Stomach (tissue), 4 donors: ENCODE measurements at regions not wholly inside any gene's neighbourhood (a gene's known extent, or its start where the extent isn't known, plus 50 kb on each side); places are given as distances from the start of the nearest gene placed in this dataset.

Source experiments
- POLR2AphosphoS5 ChIP-seq, 3 donors: sonication (generic); formaldehyde crosslinking; IDR thresholded peaks; one replicate each; pipeline ENCODE4 v1.6.1; 2016; ENCODE audit warnings: antibody characterized with exemption in 3 of 3
- TF ChIP-seq, protein P1 (sequence below), 7 experiments: fragments of 450-650 bp in 4 of 7; fragments of 200-600 bp in 3 of 7; sonication (generic) in 3 of 7; IDR thresholded peaks; one replicate each; pipeline ENCODE4 v1.5.1; 2016 to 2019; ENCODE audit warnings: antibody characterized with exemption in 7 of 7, control low read depth in 2 of 7, mild to moderate bottlenecking in 1 of 7

DNA sequence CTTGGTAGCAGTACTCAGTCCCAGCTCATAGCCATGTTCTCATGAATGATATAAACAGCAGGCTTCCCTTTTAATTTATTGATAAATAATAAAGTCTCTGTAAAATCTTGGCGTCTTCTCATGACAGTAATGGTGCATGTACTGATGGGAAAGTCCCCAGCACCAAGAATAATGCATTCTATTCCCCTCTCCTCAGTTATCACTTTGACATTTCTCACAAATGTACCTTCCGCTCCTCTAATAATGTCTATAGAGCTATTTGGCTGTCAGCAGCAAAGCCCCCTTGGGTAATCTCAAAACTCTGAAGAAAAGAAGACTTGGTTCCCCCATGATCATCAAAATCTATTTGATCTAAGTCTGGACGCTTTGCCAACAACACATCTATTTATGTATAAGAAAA, 185.0 kb upstream of the SPTLC3 start:
- TF ChIP-seq, protein P1, sequence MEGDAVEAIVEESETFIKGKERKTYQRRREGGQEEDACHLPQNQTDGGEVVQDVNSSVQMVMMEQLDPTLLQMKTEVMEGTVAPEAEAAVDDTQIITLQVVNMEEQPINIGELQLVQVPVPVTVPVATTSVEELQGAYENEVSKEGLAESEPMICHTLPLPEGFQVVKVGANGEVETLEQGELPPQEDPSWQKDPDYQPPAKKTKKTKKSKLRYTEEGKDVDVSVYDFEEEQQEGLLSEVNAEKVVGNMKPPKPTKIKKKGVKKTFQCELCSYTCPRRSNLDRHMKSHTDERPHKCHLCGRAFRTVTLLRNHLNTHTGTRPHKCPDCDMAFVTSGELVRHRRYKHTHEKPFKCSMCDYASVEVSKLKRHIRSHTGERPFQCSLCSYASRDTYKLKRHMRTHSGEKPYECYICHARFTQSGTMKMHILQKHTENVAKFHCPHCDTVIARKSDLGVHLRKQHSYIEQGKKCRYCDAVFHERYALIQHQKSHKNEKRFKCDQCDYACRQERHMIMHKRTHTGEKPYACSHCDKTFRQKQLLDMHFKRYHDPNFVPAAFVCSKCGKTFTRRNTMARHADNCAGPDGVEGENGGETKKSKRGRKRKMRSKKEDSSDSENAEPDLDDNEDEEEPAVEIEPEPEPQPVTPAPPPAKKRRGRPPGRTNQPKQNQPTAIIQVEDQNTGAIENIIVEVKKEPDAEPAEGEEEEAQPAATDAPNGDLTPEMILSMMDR (IDR thresholded peaks at IDR 0.05) = no peak
- no peak for TF ChIP-seq POLR2AphosphoS5 (IDR thresholded peaks at IDR 0.05)
